HG03095 (cell line): ENCODE measurements at regions not wholly inside any gene's neighbourhood (a gene's known extent, or its start where the extent isn't known, plus 50 kb on each side); places are given as distances from the start of the nearest gene placed in this dataset.
A peak's percentile ranks its signal among the peaks of the same experiment; 100 is the strongest.
"Not testable (repeated sequence)": the region's sequence is repeated elsewhere in the genome, so short reads cannot be mapped to it uniquely, and the experiment has no call there.

ENCODE experiments used
- ATAC-seq: cut with Tn5 transposase; IDR thresholded peaks from one replicate; pipeline ENCODE4 v1.9.1; 2021; ENCODE audit warnings: moderate library complexity; ENCODE audit not compliant: unreplicated experiment

DNA sequence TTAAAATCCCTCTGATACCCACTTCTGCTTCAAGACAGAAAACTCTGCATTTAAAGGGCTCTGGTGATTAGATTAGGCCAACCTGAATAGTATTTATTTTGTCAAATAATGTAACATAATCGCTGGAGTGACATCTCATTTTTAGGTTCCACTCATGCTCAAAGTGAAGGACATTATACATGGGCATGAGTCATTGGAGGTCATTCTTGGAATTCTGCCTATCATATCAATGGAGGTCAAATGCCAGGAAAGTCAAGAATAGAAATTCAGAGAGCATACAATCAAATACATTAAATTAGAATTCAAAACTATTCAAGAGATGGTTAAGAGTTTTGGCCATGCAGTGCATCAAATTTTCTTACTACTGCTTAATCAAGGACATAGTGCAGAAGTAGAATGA, 50.8 kb upstream of the PRSS1 start:
- no peak for ATAC-seq

DNA sequence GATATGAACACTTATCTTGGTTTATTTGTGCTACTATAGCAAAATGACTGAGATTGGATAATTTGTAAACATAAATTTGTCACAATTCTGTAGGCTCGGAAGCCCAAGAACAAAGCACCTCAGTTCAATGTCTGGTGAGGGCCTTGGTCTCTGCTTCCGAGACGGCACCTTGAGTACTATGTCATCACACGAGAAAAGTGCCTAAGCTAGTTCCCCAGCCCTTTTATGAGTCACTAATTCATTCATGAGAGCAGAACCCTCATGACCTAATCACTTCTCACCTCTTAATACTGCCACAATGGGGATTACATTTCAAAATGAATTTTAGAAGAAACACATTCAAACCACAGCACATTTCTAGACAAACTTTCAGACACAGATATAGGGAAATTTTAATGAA, 52.0 kb upstream of the PRSS1 start:
- ATAC-seq = no peak

DNA sequence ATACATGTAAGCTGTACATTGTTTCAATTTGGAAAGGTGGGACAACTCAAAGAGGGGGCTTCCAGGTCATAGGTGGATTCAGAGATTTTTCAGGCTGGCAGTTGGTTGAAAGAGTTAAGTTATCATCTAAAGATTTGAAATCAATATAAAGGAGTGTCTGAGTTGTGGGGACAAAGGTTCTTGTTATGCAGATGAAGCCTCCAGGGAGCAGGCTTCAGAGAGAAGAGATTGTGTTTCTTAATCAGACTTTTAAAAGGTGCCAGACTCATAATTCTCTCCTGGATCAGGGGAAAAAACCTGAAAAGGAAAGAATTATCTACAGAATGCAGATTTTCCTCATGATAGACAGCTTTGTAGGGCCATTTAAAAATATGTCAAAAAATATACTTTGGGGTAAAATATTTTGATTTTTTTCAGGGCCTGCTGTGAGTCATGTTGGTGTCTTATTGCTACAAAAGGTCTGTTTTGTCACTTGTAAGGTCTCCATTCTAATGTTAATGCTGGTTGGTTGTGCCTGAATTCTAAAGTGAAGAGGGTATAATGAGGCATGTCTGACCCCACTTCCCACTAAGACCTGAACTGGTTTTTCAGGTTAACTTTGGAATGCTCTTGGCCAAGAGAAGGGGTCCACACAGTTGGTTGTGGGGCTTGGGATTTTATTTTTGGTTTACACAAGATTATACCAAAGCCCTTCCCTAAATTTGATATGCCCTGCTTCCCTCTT, 52.7 kb upstream of the PRSS1 start:
- ATAC-seq = no peak

DNA sequence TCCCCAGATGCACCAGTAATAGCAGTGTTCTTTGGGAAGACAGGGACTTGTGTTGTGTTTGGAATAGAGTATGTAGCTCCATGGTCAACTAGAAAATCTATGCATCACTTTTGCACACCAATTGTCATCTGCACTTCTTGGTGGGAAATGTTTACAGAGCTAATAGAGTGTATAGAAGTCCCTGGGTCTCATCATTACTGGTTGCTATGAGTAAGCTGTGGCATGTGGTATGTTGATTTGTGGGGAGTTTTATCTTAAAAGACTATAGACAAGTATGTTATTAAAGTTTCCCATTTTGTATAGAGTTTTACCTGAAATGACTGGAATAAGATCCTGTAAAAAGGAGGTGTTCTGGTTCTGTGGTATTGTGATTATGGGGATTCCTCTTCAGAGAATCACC, 55.4 kb upstream of the PRSS1 start:
- no peak for ATAC-seq

DNA sequence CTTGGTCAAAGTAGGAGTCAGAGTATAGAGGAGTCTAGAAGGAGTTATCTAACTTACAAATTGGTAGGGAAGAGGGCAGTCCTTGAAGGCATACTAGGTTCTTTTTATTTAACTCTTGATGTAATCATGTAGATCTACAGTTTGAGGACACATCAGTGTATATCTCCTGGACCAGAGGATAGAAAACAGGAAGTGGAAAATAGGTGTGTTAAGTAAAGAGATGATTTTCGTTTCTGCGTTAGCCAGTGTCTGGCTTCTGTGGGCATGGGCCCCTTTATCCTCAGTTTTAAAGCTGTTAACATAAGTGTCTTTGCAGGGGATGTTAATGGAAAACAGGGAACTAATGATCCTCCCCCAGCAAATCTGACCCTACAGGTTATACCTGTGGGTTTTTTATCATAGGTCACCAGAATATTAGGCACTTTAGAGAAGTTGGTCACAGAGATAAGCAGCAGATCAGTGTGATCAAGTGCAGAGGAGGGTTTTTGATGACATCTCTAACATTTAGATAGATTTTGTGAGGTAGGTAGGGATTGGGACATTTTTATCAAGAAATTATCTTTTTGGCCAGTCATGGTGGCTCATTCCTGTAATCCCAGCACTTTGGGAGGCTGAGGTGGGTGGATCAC, 58.6 kb upstream of the PRSS1 start:
- peak; percentile 68 for ATAC-seq

DNA sequence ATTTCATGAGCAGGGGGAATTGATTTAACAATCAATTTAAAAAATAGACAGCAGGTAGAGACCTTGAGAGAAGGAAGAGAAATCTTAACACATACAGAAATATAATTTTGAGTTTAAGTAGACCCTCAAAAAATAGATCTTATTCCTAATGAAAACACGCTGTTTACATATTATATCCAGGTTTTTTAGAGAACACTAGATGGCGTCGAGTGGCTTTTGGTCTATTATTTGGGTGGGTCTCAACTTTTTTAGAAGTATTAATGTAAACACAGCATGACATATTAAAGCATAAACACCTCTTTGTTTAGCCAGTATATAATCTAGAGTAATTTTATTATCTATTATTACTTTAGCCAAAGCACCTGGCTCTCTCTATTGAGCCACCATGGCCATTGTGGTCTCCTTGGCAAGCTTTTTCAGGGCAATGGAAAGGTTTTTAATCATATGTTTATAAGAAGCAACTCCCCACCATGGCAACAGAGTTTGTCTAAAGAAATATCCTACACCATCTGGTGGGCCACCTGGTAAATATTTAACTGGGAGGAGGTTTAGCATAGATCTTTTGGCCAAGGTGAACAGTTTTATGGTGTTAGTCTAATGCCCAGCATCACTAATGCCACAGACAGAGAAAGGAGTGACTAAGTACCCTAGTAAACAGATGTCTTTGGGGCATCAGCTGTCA, 59.7 kb upstream of the PRSS1 start:
- no peak for ATAC-seq

DNA sequence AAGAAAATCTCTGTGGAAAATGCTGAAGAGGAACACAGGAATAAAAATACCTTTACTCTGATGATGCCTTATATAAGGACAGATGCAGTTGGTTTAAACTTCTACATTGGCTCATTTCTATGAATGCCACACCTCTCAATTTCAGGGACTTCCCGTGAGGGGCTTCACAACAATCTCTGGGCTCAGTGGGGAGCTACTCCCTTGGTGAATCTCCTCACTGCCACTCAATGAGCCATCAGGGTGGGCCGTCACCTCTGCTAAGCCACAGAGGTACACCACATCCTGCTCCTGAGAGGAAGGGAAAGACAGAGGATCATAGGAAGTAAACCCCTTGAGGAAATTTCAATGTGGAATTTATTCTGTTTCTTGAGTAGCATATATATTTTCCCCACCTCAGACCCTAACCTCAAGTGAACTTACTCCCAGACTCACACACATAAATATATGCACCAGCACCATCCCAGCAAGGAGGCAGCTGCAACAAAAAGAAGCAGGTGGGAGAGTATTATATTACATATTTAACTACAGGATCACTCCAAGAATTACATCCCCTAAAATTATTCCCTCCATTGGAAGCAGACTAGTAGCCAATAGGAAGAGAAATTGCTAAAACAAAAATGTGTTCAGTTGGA, 63.3 kb upstream of the PRSS1 start:
- ATAC-seq = no peak

DNA sequence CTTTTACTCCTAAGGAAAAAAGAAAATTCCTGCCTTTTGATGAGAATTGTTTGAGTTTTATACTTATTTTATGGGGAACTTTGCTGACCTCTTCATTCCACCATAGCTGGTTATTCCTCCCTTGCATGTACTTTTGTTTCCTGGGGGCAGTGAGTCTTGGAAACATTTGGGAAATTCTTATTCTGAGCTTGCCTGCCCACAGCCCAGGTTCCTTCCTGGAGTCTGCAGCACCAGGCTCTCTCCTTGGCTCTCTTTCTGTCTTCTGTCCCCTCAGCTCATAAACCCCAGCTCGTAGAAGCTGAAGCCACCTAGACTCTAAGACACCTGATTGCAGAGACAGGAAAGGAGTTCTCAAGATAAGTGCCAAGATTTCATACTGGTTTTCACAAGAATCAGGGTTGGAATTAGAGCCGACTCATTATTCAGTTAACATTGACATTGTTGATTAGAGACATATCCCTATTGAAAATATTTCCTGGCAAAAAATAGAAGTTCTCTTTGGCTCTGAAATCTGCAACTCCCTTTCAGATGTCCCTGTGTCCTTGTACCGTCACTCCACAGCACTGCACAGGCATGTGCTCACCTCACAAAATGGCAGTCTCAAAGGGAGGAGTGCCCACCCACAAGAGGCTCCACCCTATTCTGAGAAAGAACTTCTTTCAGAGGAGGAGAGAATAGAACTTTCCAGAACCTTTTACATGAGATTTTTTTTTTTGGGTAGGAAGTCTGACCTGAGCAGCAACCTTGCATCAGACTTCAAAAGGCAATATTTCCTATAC, 67.8 kb upstream of the PRSS1 start:
- no peak for ATAC-seq

DNA sequence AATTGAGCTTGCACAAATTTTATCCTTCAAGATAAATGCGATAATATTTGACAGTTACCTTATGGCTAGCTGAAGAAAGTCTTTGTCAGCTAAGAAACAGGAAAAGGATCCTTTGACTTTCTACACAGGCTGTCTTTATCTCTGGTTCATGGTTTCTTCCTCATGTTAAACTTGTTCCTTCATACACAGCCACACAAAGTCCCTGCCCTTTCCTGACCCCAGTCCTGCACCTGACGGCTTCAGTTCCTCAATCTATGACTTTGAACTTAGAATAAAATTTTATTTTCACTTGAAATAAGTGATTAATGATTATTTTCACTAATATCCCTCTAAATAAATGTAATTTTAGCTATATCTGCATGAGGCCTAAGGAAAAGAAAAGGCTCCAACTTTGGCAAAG, 77.8 kb upstream of the PRSS1 start:
- no peak for ATAC-seq

DNA sequence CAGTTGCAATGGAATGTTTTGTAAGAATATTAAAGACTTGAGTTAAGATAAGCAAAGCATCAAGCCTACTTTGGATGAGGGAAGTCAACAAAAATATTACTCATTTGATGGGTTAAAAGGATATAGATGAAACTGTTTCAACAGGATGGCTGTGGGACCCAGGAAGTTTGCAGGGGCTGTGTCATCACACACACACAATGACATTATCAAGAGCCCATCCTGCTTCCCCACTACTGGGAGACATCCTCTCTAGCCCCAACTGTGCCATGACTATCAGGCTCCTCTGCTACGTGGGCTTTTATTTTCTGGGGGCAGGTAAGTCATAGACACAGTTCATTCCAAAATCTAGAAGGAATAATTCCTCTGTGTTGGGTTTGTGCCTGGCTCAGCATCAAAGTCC, 78.8 kb upstream of the PRSS1 start:
- ATAC-seq = no peak

DNA sequence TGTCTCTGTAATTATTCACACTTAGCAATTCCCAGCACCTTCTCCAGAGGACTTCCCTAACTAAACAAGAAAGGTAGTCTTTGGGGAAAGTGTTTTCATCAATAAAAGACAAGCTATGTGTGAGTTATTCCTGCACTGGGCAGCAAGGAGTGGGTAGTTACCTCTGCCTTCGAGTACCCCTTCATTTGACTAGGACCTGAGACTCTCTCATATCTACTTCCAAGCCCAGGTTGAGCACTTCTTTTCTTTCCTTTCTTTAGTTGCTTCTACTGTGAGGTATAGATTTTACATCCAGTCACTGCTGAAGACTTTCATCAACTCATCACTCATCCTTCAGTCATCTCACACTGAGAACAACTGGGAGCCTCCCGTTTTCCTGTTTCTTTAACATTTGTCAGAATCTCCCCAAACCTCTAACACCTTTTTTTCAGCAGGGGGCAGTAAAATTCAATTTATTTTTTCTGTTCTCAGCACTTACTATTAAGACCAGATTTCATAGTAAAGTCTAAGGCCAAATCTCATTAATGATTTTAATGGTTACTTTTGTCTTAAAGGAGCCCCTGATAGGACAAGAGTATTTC, 80.1 kb upstream of the PRSS1 start:
- ATAC-seq = no peak

DNA sequence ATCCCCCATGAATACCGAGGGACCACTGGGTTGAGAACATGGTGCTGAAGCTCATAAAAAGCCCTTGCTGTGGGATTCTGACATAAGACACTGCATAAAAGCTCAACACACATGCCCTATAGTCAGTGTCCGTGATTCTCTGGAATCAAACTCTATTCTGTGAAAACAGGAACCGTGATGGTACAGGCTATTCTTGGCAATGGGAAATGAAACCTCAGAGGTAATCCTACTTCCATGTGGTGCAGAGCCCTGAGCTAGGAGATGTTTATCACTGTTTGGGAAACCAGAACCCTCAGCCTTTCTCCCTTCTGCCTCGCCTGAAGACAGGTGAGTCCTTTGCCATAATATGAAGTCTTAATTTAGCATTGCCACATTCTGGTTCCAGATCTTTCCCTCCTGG, 80.8 kb upstream of the PRSS1 start:
- ATAC-seq = peak; percentile 56

DNA sequence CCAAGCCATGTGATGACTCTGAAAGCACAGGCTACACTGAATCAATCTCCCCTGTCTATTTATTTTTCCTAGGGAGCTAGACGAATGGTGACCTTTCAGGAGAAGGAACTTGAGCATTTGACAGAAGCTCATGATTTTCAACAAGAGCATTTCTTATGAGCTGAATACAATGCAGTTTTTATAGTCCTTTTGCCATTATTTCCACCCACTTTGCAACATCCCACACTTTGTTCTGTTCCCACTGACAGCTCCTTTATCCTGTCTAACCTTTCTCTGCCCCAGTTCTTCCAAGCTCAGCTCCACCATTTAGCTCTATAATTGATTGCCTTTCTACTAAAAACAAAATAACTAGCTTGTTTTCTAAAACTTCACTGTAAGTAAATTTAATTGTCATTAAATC, 91.9 kb upstream of the PRSS1 start:
- ATAC-seq = no peak

DNA sequence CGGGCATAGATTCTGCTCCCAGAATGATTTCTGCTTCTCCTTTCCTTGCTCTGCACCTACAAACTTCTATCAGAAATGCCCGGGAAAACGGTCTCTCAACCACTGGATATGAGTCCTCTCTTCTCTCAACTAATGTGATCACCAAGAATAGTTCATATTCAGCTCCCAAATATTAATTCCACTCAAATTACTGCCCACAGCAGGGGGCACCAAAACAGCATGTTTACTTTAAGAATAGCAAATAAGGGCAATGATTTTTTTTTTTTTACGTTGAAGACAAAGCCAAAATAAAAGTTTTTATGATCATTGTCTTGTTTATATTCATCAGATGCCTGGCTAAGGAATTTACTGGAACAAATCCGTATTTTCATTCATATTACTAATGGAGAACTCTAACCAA, 94.9 kb upstream of the PRSS1 start:
- ATAC-seq = no peak

DNA sequence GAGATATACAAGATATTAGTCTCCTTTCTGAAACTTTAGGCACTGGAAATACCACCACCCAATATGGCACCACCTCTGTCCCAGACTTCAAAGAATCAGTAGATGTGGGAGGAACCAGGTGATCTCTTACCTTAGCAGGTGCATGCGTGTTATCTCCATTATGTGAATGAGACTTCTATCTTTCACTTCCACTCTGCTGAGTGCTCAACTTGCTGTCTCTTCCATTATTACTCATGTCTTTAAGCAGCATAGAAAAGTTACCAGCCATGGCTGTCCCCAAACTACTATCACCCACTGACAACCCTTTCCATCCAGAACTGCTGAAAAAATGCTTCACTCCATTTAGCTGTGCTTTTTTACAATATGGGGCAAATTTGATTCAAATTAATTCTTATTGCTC, 101.5 kb upstream of the PRSS1 start:
- ATAC-seq = no peak

DNA sequence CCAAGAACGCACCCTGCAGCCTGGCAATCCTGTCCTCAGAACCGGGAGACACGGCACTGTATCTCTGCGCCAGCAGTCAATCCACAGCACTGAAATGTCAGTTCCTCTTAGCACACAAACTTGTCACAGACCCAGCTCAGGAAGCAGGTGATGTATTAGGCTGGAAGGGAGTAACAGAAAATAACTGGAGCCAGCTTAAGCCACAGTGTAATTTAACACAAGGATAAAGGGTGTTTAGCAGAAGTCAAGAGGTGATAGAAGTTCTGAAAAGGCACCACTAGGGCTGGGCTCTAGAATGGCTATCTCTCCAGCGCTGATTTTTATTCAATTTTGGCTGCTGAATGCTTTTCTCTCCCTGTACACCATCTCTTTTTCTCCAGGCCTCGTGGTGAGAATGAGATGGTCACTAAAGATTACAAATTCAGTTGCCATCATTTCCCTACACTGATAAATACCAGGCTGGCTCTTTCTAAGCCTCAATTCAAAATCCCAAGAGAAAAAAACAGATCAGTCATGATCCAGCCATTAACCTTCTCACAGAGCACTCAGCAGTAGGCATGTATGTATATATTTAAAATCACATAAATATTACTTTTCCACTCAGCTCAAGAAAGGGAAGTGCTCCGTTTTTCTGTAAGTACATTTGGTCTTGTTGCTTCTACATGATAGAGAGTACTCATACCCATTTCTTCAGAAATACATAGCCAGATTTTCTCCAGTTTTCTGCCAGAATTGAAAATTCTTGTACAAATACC, 102.7 kb upstream of the PRSS1 start:
- no peak for ATAC-seq

DNA sequence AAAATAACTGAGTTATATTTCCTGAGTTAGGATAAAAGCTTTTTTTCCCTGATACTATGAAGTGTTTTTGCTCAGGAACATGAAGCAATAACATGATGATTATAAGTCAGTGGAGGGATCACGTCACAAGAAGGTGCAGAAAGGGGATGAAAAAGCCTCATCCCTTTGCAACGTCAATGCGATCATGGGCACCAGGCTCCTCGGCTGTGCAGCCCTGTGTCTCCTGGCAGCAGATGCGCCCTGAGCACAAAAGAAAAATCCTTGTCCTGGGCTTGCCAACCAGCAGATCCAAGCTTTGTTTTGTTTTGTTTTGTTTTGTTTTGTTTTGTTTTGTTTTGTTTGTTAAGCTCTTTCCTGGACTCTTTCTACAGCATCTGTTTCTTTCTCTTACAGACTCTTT, 103.5 kb upstream of the PRSS1 start:
- no peak for ATAC-seq

DNA sequence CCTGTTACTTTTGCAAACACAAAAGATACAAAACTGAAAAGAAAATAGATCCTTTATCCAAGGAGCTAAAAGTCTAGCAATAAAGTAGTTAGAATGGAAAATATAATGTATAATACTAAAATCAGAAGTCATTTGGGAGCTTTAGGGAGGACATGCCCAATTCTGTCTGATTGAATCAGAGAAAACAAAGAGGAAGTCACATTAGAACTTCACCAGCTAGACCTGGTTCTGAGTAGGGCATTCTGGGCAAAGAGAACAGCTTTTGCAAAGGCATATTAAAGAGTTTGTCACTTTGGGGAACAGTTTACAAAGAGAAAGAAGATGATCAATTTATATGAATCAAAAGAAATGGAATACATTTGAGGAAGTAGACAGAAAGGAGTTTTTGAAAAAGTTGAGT, 107.0 kb upstream of the PRSS1 start:
- no peak for ATAC-seq

DNA sequence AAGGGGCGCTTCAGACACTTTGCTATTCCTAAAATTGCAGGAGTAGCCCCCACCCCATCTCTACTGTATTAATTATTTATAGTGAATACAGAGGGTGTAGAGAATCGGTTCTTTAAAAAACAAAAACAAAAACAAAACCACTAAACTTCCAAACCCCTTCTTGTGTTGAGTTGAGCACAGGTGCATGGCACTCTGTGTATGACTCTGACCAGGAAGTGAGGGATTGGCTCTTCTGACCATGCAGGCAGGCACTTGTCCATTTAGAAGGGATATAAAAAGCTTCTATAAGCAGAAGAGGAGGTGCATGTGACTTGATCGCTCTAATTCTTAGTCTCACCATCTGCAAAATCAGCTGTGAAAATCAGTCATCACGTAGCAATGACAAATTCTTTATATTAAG, 108.0 kb upstream of the PRSS1 start:
- not testable (repeated sequence) for ATAC-seq

DNA sequence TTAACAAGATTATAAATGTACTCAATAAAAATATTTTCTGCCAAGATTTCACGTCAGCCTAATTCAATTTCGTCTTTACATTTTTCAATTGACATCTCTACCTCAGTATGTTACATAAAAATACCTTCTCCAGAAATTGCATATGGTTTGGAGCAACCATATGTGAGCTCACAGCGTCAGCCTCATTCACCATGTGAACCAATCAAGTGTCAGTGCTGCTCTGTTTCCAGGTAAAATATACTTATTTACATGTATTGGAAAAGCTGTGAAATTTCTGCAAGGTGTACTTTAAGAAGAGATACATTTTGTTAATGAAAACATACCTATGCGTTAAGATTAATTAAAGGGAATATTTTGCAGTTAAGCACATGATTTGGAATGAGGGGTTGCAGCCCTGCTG, 110.7 kb upstream of the PRSS1 start:
- no peak for ATAC-seq
